Chondrocyte (in vitro differentiated cells): ENCODE measurements at regions not wholly inside any gene's neighbourhood (a gene's known extent, or its start where the extent isn't known, plus 50 kb on each side); places are given as distances from the start of the nearest gene placed in this dataset.

ENCODE experiments used
- DNase-seq: peaks from one replicate; pipeline ENCODE4 v3.0.0; 2021; ENCODE audit warnings: mixed read lengths, low spot score
- H3K27ac Mint-ChIP-seq: one replicate; pipeline ENCODE4 v1.8.0; 2021; ENCODE audit warnings: mild to moderate bottlenecking, moderate library complexity, mixed read lengths; ENCODE audit not compliant: unreplicated experiment
- H3K27me3 Mint-ChIP-seq: 2 replicates; pipeline ENCODE4 v1.8.0; 2021; ENCODE audit warnings: low read depth, mixed read lengths
- H3K36me3 Mint-ChIP-seq: 2 replicates; pipeline ENCODE4 v1.8.0; 2021; ENCODE audit warnings: low read depth, mixed read lengths
- H3K4me1 Mint-ChIP-seq: 2 replicates; pipeline ENCODE4 v1.8.0; 2021; ENCODE audit warnings: low read depth, mild to moderate bottlenecking, mixed read lengths
- H3K4me3 Mint-ChIP-seq: one replicate; pipeline ENCODE4 v1.8.0; 2021; ENCODE audit warnings: mild to moderate bottlenecking, moderate library complexity, mixed read lengths; ENCODE audit not compliant: unreplicated experiment
- H3K9me3 Mint-ChIP-seq: 2 replicates; pipeline ENCODE4 v1.8.0; 2021; ENCODE audit warnings: low read depth, mixed read lengths
- CTCF ChIP-seq: fragments of 200-600 bp; sonication (generic); IDR thresholded peaks from 2 replicates; pipeline ENCODE4 v1.5.0; 2021; ENCODE audit warnings: antibody characterized with exemption, mild to moderate bottlenecking, moderate library complexity

DNA sequence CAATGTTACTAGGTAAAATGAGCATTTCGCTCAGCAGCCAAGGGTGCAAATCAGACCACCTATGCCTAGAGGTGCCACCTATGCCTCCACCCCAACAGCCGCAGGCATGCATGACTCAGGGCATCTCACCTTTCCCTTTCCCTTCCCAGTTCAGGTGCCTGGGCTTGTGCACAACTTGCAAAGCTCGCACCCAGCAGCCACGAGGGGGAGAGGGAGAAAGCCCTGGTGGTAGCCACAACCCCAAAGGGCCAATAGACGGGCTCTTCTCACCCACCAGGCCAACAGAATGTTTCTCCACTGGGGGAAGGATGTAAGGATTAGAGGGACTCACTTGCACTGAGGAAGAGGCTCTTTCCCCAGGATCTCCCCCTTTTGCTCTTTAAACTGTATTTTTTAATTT is 462.3 kb upstream of the PCDH15 start:
- Mint-ChIP-seq H3K36me3 (no peaks in the 10 kb centered on the region), H3K27me3 (peaks cover 9% of the 10 kb centered on the region), H3K4me3 (no peak overlapping the region), H3K9me3 (no peaks in the 10 kb centered on the region), H3K27ac (no peak overlapping the region), H3K4me1 (no peaks in the 10 kb centered on the region)
- DNase-seq: no peak
- no peak for TF ChIP-seq CTCF

DNA sequence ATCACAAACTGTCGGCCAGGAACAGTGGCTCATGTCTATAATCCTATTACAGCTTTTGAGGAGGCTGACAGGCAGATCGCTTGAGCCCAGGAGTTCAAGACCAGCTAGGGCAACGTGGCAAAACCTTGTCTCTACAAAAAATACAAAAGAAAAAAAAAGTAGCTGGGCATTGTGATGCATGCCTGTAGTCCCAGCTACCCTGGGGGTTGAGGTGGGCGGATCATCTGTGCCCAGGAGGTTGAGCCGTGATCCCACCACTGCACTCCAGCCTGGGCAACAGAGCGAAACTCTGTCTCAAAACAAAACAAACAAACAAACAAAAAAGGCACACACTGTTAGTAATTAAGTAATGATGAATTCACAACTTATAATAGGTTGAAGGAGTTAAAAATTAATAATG is 441.5 kb upstream of the PCDH15 start:
- H3K27ac Mint-ChIP-seq: no peak overlapping the region
- no peaks in the 10 kb centered on the region for H3K4me1 Mint-ChIP-seq
- DNase-seq: no peak
- TF ChIP-seq CTCF: no peak
- H3K27me3 Mint-ChIP-seq: no peaks in the 10 kb centered on the region
- no peaks in the 10 kb centered on the region for H3K36me3 Mint-ChIP-seq
- H3K4me3 Mint-ChIP-seq: no peak overlapping the region
- H3K9me3 Mint-ChIP-seq: no peaks in the 10 kb centered on the region

DNA sequence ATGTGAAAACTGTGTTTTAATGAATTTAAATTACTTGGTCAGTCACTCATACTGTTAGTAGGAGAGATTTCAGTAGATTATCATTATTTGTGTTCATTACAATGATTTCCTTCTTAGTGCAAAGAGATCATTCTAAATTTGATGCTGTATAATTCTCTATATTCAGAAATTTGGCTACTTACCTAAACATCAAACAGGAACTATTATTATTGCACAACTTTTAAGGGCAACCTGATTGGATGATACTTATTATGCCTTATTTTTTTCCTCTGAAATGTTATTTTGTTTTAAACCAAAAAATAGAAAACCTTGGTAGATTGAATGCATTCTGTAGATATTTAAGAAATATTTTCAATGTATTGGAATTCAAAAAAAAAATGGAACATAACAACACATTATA is 436.4 kb upstream of the PCDH15 start:
- no peaks in the 10 kb centered on the region for H3K4me1 Mint-ChIP-seq
- H3K27me3 Mint-ChIP-seq: no peaks in the 10 kb centered on the region
- no peak for TF ChIP-seq CTCF
- DNase-seq: no peak
- H3K9me3 Mint-ChIP-seq: no peaks in the 10 kb centered on the region
- H3K4me3 Mint-ChIP-seq: no peak overlapping the region
- no peaks in the 10 kb centered on the region for H3K36me3 Mint-ChIP-seq
- H3K27ac Mint-ChIP-seq: no peak overlapping the region

DNA sequence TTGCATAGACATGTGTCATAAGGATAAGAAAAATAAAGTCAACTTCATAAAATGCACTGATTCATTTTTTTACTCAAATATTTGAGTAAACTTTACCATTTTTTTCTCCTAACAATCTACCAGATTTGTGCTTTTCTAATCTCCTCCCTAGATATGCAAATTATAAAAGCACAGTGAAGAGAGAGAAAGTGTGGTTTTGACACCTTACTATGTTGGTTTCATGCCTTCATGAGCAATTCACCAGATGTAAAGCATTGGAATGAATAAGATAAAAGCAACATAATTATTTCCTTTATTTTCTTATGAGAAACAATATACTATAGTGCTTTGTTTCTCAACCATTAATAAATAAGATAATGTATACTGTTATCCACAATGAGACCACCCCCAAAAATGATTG is 432.5 kb upstream of the PCDH15 start:
- H3K4me3 Mint-ChIP-seq: no peak overlapping the region
- no peaks in the 10 kb centered on the region for H3K9me3 Mint-ChIP-seq
- DNase-seq: no peak
- H3K4me1 Mint-ChIP-seq: no peaks in the 10 kb centered on the region
- no peak overlapping the region for H3K27ac Mint-ChIP-seq
- TF ChIP-seq CTCF: no peak
- H3K27me3 Mint-ChIP-seq: no peaks in the 10 kb centered on the region
- no peaks in the 10 kb centered on the region for H3K36me3 Mint-ChIP-seq

GRCh38 chr10:55233090-55233489 is 432.1 kb upstream of the PCDH15 start:
- Mint-ChIP-seq H3K4me1 (no peaks in the 10 kb centered on the region), H3K36me3 (no peaks in the 10 kb centered on the region), H3K9me3 (no peaks in the 10 kb centered on the region), H3K4me3 (no peak overlapping the region), H3K27ac (no peak overlapping the region), H3K27me3 (no peaks in the 10 kb centered on the region)
- DNase-seq: no peak
- no peak for TF ChIP-seq CTCF
